GM18507 (cell line): ENCODE measurements at regions not wholly inside any gene's neighbourhood (a gene's known extent, or its start where the extent isn't known, plus 50 kb on each side); places are given as distances from the start of the nearest gene placed in this dataset.

Source experiments
- DNase-seq: peaks from one replicate; pipeline ENCODE4 v3.0.0; 2011; ENCODE audit warnings: low read depth; ENCODE audit not compliant: insufficient read length; ENCODE audit errors: extremely low spot score
- FAIRE-seq: peaks from 2 replicates; lab custom pipeline; 2011; peaks lifted over from hg19 to GRCh38; lab: Jason Lieb, UNC

DNA sequence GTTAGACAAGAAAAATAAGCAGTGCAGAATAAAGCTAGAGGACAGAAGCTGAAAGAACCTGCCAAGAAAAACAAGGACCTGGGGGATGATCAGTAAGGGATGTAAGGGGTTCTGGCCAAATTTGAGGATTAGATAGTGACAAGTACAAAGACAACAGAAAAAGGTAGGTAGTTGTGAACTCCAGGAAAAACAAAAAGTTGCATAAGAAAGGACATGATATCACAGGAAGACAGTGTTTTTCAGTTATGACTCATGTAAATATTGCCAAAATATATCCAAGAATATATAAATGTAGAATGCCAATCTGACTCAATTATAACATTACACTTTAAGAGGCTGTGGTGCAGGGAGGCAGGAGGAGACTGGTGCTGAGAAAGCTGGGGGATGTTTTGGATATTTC is 209.8 kb upstream of the SH3BP4 start:
- DNase-seq (no peak), FAIRE-seq (no peak)

DNA sequence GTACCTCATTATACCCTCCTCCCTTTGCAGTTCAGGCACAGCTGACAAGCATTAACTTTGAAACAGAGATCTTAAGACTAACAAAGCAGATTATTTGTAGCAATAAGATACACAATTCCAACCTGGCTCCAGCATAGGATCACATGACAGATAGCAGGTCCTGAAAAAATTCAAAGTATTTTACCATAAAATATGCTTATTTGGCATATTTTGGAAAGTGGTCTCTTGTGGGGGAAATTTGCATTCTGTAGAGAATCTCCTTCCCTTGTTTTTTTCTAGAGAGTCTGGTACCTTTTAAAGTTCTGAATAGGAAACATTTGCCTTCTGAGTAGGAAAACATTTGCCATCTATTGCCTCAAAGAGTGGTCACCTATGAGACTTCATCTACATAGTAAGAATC is 212.8 kb upstream of the SH3BP4 start:
- no peak for DNase-seq
- FAIRE-seq, result no peak

DNA sequence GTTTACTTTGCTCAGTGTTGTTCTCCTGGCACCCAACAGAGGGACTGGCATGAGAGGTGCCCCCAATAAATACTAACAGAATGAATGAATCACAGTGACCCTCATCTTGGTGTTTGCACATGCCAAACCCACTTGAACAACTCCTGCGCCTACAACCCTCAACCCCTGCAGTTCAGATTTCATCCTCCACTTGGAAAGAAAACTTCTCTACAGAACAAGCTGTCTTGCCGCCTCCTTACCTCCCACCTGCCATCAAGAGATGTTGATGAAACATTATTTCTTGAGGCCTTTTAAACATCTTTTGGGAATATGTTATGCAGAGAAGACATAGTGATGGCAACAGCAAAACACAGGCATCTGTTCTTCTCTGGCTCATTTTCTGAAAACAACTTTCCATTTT is 216.0 kb upstream of the SH3BP4 start:
- FAIRE-seq, result no peak

DNA sequence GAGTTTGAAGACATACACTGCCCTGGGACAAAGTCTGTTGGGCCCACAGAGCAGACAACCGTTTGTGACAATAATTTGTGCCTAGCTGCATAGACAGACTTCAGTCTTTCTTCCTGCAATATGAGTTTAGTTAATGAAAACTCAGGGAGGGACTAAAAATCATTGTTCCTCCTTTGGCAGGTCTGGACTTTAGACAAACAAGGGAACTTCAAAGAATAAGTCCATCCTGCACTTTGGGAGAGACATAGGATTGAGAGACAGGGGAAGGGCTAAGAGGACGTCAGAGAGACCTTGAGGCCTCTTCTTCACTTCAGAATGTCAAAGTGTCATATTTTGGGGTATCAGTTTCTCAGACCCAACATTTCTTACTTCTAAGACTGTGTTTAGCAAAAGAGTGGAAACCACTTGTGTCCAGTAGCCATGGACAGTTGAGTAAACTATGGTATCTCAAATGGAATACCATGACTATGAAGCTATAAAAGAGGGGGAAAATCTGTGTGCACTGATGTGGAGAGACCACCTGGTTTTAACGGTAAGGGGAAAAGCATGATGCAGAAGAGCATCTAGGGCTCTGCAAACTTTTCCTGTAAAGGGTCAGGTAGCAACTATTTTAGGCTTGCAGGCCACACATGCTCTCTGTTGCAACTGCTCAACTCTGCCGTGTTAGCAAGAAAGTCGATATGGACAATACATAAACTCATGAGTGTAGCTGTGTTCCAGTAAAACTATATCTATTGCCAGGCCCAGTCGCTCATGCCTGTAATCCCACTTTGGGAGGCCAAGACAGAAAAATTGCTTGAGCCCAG is 217.8 kb upstream of the SH3BP4 start:
- FAIRE-seq (no peak), DNase-seq (no peak)

More for the DNA sequence above, 216.0 kb upstream of the SH3BP4 start:
- DNase-seq, result no peak

DNA sequence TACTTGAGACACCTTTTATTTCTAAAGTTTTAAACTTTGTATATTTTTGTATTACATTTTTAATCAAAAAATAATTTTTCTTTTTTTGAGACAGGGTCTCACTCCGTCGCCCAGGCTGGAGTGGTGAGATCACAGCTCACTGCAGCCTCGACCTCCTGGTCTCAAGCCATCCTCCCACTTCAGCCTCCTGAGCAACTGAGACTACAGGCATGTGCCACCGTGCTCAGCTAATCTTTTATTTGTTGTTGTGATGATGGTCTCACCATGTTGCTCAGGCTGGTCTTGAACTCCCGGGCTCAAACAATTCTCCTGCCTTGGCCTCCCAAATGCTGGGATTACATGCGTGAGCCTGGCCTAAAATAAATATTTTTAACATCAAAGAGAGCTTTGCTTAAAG is 218.7 kb upstream of the SH3BP4 start:
- no peak for FAIRE-seq
- DNase-seq, result no peak

DNA sequence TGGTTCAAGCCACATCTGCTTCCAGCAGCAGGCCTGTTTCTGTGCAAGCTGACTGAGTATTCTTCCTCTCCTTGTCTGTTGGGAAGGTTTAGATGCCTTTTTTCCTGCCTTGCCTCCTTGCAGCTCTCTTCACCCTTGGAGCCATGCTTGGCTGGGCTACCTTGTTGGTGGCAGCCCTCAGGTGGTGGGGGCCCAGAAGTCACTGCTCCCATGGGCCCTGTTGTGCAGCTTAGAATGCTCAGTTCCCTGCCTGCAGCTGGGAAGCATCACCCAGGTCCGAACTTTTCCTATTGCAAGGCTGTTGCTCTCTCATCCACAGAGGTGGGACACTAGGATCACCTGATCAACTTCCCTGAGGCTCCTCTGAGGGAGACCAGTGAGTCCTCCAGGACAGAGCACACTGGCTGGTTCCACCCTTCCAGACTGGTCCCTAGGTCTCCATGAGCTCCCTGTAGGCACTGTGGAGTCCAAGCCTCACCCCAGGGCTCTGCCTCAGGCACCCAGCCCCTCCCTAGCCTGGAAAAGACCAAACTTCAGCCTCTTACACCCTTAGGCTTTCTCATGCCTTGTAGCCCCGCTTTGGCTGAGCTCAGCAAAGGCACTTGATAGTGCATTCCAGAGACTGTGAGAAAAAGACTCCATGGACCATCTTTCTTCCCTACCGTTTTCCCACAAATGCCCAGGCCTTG is 219.3 kb upstream of the SH3BP4 start:
- FAIRE-seq (no peak), DNase-seq (no peak)

DNA sequence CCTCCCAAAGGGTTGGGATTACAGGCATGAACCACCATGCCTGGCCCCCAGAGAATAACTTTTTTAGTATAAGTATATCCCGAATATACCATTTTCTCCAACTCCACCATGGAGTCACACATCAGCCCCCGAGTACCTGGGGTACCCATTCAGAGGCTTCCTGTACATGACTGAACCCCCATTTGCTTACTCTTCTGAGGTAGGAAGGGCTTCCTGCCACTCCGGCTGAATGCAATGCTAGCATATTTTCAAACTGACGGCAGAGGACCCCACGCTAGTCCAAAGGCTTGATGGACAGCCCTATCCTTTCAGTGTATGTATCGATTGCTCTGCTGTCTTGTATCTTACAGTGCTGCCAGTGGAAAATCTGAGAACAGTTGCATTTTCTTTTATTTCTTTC is 220.6 kb upstream of the SH3BP4 start:
- DNase-seq, result no peak
- FAIRE-seq, result no peak

DNA sequence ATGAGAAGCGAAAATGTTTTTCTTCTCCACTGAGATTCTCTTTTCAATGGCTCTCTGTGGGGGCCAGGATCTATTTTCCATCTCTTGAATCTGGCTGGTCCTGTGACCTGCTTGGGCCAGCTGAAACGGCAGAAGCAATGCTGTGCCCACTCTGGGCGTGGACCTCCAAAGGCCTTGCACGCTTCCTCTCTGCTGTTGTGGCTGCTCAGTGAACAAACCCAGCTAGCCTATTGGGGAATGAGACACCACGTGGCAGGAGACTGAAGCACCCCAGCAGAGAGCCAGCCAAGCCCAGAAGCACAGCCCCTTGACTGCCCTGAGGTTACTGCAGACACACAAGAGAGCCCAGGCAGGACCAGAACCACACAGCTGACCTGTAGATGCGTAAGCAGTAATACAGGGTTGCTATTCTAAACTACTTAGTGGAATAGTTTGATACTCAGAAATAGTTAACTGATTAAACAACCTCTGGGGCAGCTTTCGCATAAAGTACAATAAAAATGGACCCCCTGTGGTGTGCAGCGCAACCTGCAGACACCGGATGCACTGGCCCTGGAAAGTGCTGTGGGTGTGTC is 221.7 kb upstream of the SH3BP4 start:
- no peak for FAIRE-seq

DNA sequence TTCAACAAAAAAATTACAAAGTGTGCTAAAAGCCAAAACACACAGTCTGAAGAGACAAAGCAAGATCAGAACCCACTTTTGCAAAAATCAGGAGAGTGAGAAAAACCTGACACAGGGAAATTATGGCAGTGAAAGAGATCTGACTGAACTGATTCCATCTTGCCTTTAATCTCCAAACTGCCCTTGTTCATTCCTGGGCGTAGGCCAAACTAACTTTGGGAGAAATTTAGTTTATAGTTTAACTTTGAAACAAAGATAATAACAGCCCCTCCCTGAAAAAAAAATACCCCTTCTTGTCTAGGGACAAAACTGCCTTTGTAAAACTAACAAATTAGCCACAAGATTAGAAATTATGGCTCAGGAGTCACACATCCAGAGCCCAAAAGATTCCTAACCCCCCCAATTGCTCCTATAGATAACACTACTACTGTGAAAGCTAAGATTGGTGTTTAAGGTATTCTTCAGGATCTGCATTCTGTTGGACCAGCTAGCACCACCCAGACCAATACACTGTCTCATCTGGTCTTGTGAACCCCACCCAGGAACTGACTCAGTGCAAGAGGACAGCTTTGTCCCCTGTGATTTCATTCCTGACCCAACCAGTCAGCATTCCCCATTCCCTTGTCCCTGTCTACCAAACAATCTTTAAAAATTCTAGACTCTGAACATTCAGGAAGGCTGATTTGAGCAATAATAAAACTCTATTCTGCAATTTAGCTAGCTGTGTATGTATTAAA is 226.1 kb upstream of the SH3BP4 start:
- DNase-seq (no peak), FAIRE-seq (no peak)

More for the DNA sequence above, 221.7 kb upstream of the SH3BP4 start:
- no peak for DNase-seq

DNA sequence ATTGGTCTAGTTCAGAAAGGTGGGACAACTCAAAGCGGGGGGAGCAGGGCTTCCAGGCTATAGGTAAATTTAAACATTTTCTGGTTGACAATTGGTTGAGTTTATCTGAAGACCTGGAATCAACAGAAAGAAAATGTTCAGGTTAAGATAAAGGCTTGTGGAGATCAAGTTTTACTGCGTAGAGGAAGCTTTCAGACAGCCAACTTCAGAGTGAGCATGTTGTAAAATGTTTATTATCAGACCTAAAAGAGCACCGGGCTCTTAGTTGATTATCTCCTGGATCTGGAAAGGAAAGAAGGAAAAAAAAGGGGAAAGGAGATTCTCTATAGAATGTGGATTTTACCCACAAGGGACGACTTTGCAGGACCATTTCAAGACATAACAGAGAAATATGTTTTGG is 227.0 kb upstream of the SH3BP4 start:
- DNase-seq, result no peak
- FAIRE-seq, result no peak

DNA sequence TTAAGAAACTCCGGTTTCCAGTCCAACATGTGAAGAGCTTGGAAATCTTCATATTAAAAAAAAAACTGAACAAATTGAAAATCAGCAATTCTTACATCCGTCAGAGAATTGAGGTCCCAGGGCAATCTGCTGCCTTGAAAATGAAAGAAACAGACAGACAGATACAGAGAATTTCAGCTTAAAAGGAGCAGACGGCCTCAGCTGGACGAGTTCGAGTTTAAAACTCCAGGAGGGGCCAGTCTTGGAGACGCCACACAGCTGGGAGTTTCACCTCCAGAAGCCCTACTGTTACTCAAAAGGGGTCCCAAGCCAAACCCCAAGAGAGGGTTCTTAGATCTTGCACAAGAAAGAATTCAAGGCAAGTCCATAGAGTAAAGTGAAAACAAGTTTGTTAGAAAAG is 226.5 kb upstream of the ARL4C start:
- no peak for FAIRE-seq

DNA sequence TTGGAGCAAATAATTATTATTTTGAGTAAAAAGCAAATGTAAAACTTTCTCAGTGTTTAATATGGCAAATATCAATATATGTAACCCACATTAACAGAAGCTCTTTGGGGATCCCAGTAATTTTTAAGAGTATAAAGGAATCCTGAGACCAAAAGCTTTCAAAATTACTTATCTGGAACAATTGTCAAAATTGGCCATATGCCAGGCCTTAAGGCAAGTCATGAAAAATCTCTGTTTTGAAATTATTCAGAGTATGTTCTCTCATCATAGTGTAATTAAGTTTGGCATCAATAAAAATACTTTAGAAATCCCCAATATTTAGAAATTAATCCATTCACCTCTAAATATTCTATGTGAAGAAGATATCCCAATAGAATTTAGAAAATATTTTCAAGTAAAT is 225.3 kb upstream of the ARL4C start:
- DNase-seq, result no peak
- FAIRE-seq, result no peak

More for the DNA sequence above, 226.5 kb upstream of the ARL4C start:
- no peak for DNase-seq

DNA sequence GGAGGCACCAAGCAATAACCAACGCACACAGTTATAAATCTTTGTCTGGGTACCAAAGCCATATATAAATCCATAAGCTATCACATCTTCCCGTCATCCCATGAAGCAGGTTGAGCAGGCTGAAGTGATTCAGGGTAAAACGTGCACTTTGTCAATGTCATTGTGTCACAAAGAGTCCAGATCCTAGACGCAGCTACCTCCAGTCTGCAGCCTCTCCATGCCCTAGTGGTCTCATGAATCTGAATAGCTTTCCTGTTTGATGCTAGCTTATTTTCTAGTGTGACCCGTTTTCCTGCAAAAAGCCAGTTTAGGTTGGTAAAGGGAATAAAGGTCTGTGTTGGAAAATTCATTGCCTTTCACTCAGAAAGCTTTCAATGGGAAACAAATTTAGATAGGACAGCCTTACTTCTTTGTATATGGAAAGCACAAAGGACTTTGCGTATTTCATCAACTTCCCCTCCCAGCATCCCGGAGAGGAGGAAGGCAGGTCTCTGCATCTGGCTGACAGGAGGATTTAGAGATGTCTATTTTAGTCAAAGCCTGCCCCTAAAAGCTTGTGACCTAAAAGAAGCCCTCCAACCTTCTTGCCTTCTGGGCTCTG is 222.3 kb upstream of the ARL4C start:
- DNase-seq, result no peak
- no peak for FAIRE-seq

DNA sequence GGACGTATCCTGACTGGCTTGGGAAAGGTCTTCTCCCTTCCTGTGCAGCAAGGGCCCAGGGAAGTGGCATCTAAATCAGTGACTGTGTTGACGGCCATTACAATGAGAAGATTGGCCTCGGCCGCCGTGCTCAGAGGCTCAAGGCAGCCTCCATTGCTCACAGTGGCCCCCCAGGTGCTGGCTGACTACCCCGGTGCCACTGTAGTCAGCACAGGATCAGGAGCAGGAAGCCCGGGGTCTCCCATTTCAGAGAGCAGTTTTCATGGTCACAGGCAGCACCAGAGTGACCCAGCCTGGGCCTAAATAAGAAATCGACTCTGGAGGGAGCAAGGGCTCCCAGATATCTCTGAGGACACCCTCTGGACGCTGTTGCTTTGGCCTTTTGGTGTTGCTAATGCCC is 219.4 kb upstream of the ARL4C start:
- DNase-seq (no peak), FAIRE-seq (no peak)

DNA sequence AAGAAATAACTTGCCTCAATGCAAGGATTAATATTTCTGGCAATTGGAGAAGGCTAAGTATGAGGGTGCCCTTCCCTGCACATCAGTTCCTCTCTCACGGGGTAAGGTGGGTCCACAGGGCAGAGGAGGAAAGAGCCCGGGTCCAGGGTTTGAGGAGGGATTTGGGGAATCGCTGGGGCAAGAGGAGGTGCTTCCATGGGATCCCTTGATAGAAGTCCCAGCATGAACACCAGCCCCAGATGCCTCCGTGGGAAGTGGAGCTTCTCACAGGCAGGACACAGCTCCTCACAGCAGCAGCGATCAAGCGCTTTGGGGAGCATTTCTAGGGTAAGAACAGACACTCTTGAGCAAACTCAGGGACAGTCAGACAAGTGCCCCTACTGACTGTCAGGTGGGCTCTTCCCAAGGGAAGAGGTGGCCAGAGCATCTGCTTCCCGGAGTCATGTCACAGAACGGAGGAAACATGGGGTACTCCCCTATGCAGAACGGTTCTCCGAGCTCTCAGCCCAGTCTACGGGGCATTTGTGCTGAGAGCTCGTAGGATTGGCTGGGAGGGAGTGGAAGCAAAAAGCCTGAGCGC is 218.9 kb upstream of the ARL4C start:
- FAIRE-seq (no peak), DNase-seq (no peak)

DNA sequence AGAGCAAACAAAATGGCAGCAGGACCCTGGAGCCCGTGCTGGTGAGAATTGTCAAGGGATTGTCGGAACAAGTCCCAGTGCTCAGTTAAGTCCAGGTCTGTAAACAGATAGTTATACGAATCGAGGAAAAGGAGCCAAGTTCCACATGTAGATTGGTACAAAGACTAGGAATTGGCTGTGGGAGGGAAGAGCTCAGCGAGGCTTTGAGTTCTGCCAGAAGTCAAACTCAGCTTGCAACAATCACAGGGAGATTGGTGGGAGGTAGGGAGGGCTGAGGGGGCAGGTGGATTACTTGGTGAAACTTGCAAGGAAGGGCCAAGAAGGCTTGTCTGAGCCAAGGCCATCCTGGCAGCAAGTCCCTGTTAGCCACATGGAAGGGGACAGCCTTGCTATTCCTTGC is 217.8 kb upstream of the ARL4C start:
- FAIRE-seq (no peak), DNase-seq (no peak)

DNA sequence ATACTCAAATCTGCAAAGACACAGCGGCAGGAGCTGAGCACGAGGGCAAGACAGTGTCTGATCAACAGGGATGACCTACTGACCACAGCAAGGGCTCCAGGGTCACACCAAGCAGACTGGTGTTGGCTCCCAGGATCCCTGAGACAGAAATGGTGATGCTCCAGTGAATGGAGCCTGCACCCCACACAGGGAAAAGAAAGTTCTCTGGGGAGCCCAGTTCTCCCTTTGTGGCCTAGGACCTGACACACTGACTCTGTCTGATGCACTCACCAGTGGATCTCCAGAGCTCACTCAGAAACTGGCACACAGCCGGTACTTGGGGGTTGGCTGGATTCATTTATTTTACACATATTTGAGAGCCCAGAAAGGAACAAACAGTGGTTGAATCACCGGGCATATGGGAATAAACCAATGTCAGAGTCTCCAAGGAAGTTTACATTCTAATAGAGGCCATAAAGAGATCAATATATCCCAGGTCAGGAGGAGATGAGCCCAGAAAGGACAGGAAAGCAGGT is 215.6 kb upstream of the ARL4C start:
- FAIRE-seq (no peak), DNase-seq (no peak)

DNA sequence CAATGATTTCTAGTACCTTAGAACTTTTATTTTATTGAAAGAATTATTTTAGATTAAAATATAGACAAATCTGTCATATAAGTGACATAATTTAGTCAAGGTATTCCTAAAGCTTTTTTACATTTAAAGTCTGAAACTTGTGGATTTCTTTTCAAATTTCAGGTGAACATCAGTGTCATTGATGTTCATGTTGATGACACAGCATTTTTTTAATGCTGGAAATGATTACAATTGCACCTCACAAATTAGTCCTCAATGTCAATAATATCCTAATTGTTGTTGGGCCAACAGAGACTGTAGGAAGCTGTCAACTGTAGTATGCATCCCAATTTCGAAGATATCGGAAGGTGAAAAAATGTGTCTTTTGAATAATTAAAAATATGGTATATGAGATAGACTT is 214.4 kb upstream of the ARL4C start:
- DNase-seq (no peak), FAIRE-seq (no peak)

DNA sequence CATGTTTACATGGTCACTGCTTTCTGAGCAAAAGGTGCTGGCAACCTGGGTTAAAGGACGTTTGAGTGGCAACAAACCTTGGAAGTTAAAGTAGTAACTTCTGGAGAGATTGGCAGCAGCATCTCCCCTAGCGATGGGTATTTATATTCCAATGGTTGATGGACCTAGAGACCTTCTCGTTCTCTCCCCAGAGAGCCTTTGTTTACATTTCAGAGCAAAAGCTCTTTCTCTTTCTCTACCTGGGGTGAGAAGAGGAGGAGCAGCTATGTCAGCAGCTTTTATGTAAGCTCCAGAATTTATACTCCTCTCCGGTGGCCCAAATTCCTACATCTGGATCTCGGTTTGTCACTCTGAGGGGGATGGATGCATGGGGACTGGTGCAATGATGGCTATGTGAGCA is 213.7 kb upstream of the ARL4C start:
- DNase-seq, result no peak

More for the DNA sequence above, 213.7 kb upstream of the ARL4C start:
- no peak for FAIRE-seq
